Loucy (cell line): ENCODE measurements at regions not wholly inside any gene's neighbourhood (a gene's known extent, or its start where the extent isn't known, plus 50 kb on each side); places are given as distances from the start of the nearest gene placed in this dataset.

Source experiments
- H2AFZ ChIP-seq: fragments of 200-600 bp; sonication (generic); 2 replicates; pipeline ENCODE4 v1.6.0; 2016; ENCODE audit warnings: antibody characterized with exemption, mild to moderate bottlenecking, low read length, moderate library complexity
- H3F3A ChIP-seq: fragments of 200-600 bp; 2 replicates; pipeline ENCODE4 v1.6.0; 2016; ENCODE audit warnings: antibody characterized with exemption, low read depth, mild to moderate bottlenecking
- H3K27me3 ChIP-seq: fragments of 200-600 bp; sonication (generic); 2 replicates; pipeline ENCODE4 v1.6.1; 2014; ENCODE audit warnings: low read length, mild to moderate bottlenecking; ENCODE audit not compliant: insufficient read depth, poor library complexity, severe bottlenecking
- H3K36me3 ChIP-seq: fragments of 200-600 bp; sonication (generic); 2 replicates; pipeline ENCODE4 v1.6.1; 2016; ENCODE audit warnings: low read length; ENCODE audit not compliant: insufficient read depth
- H3K4me1 ChIP-seq: fragments of 200-600 bp; sonication (generic); 2 replicates; pipeline ENCODE4 v1.5.1; 2014; ENCODE audit warnings: low read length, mild to moderate bottlenecking; ENCODE audit not compliant: insufficient read depth, poor library complexity, severe bottlenecking
- H3K4me2 ChIP-seq: fragments of 200-600 bp; sonication (generic); 2 replicates; pipeline ENCODE4 v1.6.0; 2014; ENCODE audit warnings: antibody characterized with exemption, low read length, low read depth, mild to moderate bottlenecking; ENCODE audit not compliant: poor library complexity, severe bottlenecking
- H3K4me3 ChIP-seq: fragments of 200-600 bp; sonication (generic); 2 replicates; pipeline ENCODE4 v1.5.1; 2014; ENCODE audit warnings: low read length, mild to moderate bottlenecking, mixed read lengths; ENCODE audit not compliant: poor library complexity, severe bottlenecking
- H3K79me2 ChIP-seq: fragments of 200-600 bp; sonication (generic); 2 replicates; pipeline ENCODE4 v1.6.1; 2014; ENCODE audit warnings: low read length; ENCODE audit not compliant: insufficient read depth
- H3K9ac ChIP-seq: fragments of 200-600 bp; sonication (generic); 2 replicates; pipeline ENCODE4 v1.6.0; 2014; ENCODE audit warnings: mild to moderate bottlenecking, low read depth, low read length, moderate library complexity; ENCODE audit not compliant: poor library complexity, severe bottlenecking
- H3K9me2 ChIP-seq: fragments of 200-600 bp; sonication (generic); replicated peaks from 2 replicates; pipeline ENCODE4 v1.6.1; 2016; ENCODE audit warnings: low read depth, low read length, mixed read lengths
- H3K9me3 ChIP-seq: fragments of 200-600 bp; sonication (generic); 2 replicates; pipeline ENCODE4 v1.6.1; 2014; ENCODE audit warnings: mild to moderate bottlenecking, antibody characterized with exemption, low read length, low read depth; ENCODE audit not compliant: insufficient read depth
- H4K20me1 ChIP-seq: fragments of 200-600 bp; sonication (generic); 2 replicates; pipeline ENCODE4 v1.6.0; 2014; ENCODE audit warnings: antibody characterized with exemption, low read length, mild to moderate bottlenecking; ENCODE audit not compliant: insufficient read depth, poor library complexity, severe bottlenecking
- EZH2phosphoT487 ChIP-seq: fragments of 200-600 bp; IDR thresholded peaks from 2 replicates; pipeline ENCODE4 v1.6.1; 2018; ENCODE audit warnings: antibody characterized with exemption, mild to moderate bottlenecking, moderate library complexity, borderline replicate concordance
- TF ChIP-seq, protein P1 (sequence below): fragments of 200-600 bp; sonication (generic); conservative IDR thresholded peaks from 2 replicates; pipeline ENCODE4 v1.5.1; 2014; ENCODE audit warnings: mild to moderate bottlenecking, antibody characterized with exemption, low read length

DNA sequence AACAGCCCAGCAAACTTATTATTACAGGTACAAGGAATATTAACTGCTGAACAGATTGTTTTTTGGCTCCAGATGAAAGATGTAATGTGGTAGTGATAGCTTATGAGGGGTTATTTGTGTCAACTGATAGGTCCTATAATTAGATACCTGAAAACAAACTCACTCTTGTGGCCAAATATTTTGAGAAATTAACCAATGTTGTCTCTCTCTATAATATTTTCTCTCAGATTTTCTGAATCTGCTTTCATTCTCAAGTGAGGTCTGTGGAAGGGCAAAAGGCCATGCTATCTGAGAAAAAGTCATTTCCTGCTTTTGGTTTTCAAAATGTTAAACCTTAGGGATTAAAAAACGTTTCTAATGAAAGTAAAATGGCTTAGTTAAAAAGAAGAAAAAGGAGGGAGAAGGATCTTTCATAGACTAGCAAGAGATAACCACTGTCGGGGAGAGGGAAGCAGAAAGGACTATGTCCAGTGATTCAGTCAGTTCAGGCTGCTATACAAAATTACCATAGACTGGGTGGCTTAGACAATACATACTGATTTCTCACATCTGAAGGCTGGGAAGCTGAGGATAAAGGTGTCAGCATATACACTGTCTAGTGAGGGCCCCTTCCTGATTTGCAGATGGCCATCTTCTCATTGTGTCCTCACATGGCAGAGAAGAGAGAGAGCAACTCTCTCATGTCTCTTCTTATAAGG is 277.5 kb upstream of the P2RY1 start:
- no peak overlapping the region for H3K9ac ChIP-seq
- peak overlapping the region; percentile 44 for H3K4me2 ChIP-seq
- H2AFZ ChIP-seq = peak overlapping the region; percentile 67
- no peaks in the 10 kb centered on the region for H3K27me3 ChIP-seq
- H4K20me1 ChIP-seq = no peaks in the 10 kb centered on the region
- no peaks in the 10 kb centered on the region for H3K36me3 ChIP-seq
- H3K9me3 ChIP-seq = no peaks in the 10 kb centered on the region
- H3K9me2 ChIP-seq = no peaks in the 10 kb centered on the region
- peaks cover 12% of the 10 kb centered on the region for H3K4me1 ChIP-seq
- no peak for TF ChIP-seq EZH2phosphoT487
- TF ChIP-seq, protein P1, sequence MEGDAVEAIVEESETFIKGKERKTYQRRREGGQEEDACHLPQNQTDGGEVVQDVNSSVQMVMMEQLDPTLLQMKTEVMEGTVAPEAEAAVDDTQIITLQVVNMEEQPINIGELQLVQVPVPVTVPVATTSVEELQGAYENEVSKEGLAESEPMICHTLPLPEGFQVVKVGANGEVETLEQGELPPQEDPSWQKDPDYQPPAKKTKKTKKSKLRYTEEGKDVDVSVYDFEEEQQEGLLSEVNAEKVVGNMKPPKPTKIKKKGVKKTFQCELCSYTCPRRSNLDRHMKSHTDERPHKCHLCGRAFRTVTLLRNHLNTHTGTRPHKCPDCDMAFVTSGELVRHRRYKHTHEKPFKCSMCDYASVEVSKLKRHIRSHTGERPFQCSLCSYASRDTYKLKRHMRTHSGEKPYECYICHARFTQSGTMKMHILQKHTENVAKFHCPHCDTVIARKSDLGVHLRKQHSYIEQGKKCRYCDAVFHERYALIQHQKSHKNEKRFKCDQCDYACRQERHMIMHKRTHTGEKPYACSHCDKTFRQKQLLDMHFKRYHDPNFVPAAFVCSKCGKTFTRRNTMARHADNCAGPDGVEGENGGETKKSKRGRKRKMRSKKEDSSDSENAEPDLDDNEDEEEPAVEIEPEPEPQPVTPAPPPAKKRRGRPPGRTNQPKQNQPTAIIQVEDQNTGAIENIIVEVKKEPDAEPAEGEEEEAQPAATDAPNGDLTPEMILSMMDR = no peak
- H3K4me3 ChIP-seq = no peak overlapping the region
- no peaks in the 10 kb centered on the region for H3K79me2 ChIP-seq
- H3F3A ChIP-seq = no peaks in the 10 kb centered on the region

DNA sequence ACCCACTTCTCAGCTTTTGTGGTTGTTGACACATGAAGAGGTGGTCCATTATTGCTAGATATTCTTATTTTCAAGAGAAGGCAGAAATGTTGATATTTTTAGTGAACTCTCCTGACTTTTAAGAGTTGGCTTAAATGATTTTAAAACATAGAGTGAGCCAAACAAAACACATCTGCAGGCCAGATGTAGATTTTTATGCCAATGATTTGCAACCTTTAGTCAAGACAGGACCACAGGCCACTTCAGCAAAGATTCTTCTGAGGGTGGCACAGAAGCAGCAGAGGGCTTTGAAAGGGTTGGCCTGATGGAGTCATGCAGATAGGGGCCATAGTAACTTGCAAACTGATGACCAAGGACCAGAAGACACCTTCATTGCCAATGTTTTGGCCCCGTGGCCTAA is 276.5 kb upstream of the P2RY1 start:
- Histone ChIP-seq H3K4me2 (no peak overlapping the region), H3K4me3 (no peak overlapping the region), H3K79me2 (no peaks in the 10 kb centered on the region), H3K27me3 (no peaks in the 10 kb centered on the region), H4K20me1 (no peaks in the 10 kb centered on the region), H2AFZ (no peak overlapping the region), H3K9me3 (no peaks in the 10 kb centered on the region), H3K9ac (no peak overlapping the region), H3K4me1 (peaks cover 12% of the 10 kb centered on the region), H3K9me2 (no peaks in the 10 kb centered on the region), H3K36me3 (no peaks in the 10 kb centered on the region), H3F3A (no peaks in the 10 kb centered on the region)
- no peak for TF ChIP-seq EZH2phosphoT487
- TF ChIP-seq, protein P1 = no peak

DNA sequence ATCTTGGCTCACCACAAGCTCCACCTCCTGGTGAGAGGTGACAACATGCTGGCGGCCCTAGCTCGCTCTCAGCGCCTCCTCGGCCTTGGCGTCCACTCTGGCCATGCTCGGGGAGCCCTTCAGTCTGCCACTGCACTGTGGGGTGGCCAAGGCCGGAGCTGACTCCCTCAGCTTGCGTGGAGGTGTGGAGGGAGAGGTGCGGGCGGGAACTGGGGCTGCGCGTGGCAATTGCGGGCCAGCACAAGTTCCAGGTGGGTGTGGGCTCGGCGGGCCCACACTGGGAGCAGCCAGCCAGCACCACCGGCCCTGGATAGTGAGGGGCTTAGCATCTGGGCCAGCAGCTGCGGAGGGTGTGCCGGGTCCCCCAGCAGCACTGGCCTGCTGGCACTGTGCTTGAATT is 275.7 kb upstream of the P2RY1 start:
- Histone ChIP-seq H3F3A (no peaks in the 10 kb centered on the region), H3K27me3 (no peaks in the 10 kb centered on the region), H3K4me3 (no peak overlapping the region), H3K9me2 (no peaks in the 10 kb centered on the region), H2AFZ (no peak overlapping the region), H3K4me1 (peaks cover 12% of the 10 kb centered on the region), H3K9ac (no peak overlapping the region), H3K9me3 (no peaks in the 10 kb centered on the region), H3K4me2 (no peak overlapping the region), H4K20me1 (no peaks in the 10 kb centered on the region), H3K79me2 (no peaks in the 10 kb centered on the region), H3K36me3 (no peaks in the 10 kb centered on the region)
- TF ChIP-seq EZH2phosphoT487 = no peak
- TF ChIP-seq, protein P1 = no peak
